ENCODE measurements at regions not wholly inside any gene's neighbourhood (a gene's known extent, or its start where the extent isn't known, plus 50 kb on each side); places are given as distances from the start of the nearest gene placed in this dataset.

- Histone ChIP-seq H3K27ac (ENCODE audit: low read length in 2 of 2) (no peak overlapping the region), H2AFZ (ENCODE audit: insufficient read depth, low read depth, low read length, poor library complexity, severe bottlenecking) (no peak overlapping the region), H3K27me3 (replicated peaks in 1 of 4; ENCODE audit: control extremely low read depth in 1 of 4, control insufficient read depth in 3 of 4, insufficient read depth in 4 of 4, low read length in 3 of 4) (peaks cover 0 to 12% (median 2%) of the 10 kb centered on the region in 4 experiments), H3K4me3 (ENCODE audit: control extremely low read depth in 1 of 5, extremely low read depth in 1 of 5, insufficient read depth in 1 of 5, low read depth in 2 of 5, low read length in 4 of 5) (no peak overlapping the region), H3K4me1 (ENCODE audit: control insufficient read depth in 2 of 2, insufficient read depth in 2 of 2, low read length in 2 of 2) (no peaks in the 10 kb centered on the region), H4K20me1 (ENCODE audit: control insufficient read depth, insufficient read depth, low read length, poor library complexity, severe bottlenecking) (no peaks in the 10 kb centered on the region), H3K9ac (ENCODE audit: low read length) (no peak overlapping the region), H3K9me3 (ENCODE audit: control extremely low read depth in 1 of 3, control insufficient read depth in 2 of 3, insufficient read depth in 1 of 3, low read length in 2 of 3) (no peaks in the 10 kb centered on the region), H3K36me3 (replicated peaks in 1 of 2; ENCODE audit: control extremely low read depth in 1 of 2, control insufficient read depth in 1 of 2, extremely low read depth in 1 of 2, insufficient read depth in 2 of 2, low read length in 1 of 2) (no peaks in the 10 kb centered on the region), H3K79me2 (ENCODE audit: control insufficient read depth, insufficient read depth, low read length) (no peaks in the 10 kb centered on the region), H3K4me2 (replicated peaks; ENCODE audit: low read depth, low read length, poor library complexity, severe bottlenecking) (no peak overlapping the region)
- Mint-ChIP-seq H3K4me3 (no peak overlapping the region), H3K4me1 (no peaks in the 10 kb centered on the region), H3K9me3 (ENCODE audit: insufficient read depth) (no peaks in the 10 kb centered on the region), H3K27ac (no peak overlapping the region), H3K27me3 (peaks cover 32% of the 10 kb centered on the region)
- ChIA-PET POLR2A (no interaction called here), CTCF (no interaction called here)
- 91% methylated on average over 7 of the region's 7 CpGs for WGBS (ENCODE audit: insufficient coverage)
- intact Hi-C loops (cut with micrococcal nuclease), result no loop called here
- ATAC-seq (ENCODE audit: low read depth) (no peak), DNase-seq (no peak)
- no peak for TF ChIP-seq CTCF (IDR thresholded peaks at IDR 0.05)
- TF ChIP-seq EZH2 (IDR thresholded peaks at IDR 0.05; ENCODE audit: borderline replicate concordance, insufficient read depth, low read depth, low read length, poor library complexity, severe bottlenecking), result no peak
These were observed 78.4 kb upstream of the UNC5B start for GRCh38 chr10:71133710-71134686.

GRCh38 chr10:71134732-71135211 lies 77.6 kb upstream of the UNC5B start:
- DNase-seq (no peak), ATAC-seq (ENCODE audit: low read depth) (no peak)
- ChIA-PET POLR2A (no interaction called here), CTCF (no interaction called here)
- Mint-ChIP-seq H3K4me3 (no peak overlapping the region), H3K4me1 (no peaks in the 10 kb centered on the region), H3K27me3 (peaks cover 30% of the 10 kb centered on the region), H3K27ac (no peak overlapping the region), H3K9me3 (ENCODE audit: insufficient read depth) (no peaks in the 10 kb centered on the region)
- H2AFZ ChIP-seq (ENCODE audit: insufficient read depth, low read depth, low read length, poor library complexity, severe bottlenecking), result no peak overlapping the region
- H3K4me2 ChIP-seq (replicated peaks; ENCODE audit: low read depth, low read length, poor library complexity, severe bottlenecking), result no peak overlapping the region
- H3K9ac ChIP-seq (ENCODE audit: low read length), result no peak overlapping the region
- no peaks in the 10 kb centered on the region for H3K9me3 ChIP-seq (ENCODE audit: control extremely low read depth in 1 of 3, control insufficient read depth in 2 of 3, insufficient read depth in 1 of 3, low read length in 2 of 3)
- TF ChIP-seq EZH2 (IDR thresholded peaks at IDR 0.05; ENCODE audit: borderline replicate concordance, insufficient read depth, low read depth, low read length, poor library complexity, severe bottlenecking), result no peak
- no peak for TF ChIP-seq CTCF (IDR thresholded peaks at IDR 0.05)
- H3K4me3 ChIP-seq (ENCODE audit: control extremely low read depth in 1 of 5, extremely low read depth in 1 of 5, insufficient read depth in 1 of 5, low read depth in 2 of 5, low read length in 4 of 5), result no peak overlapping the region
- H4K20me1 ChIP-seq (ENCODE audit: control insufficient read depth, insufficient read depth, low read length, poor library complexity, severe bottlenecking), result no peaks in the 10 kb centered on the region
- H3K79me2 ChIP-seq (ENCODE audit: control insufficient read depth, insufficient read depth, low read length), result no peaks in the 10 kb centered on the region
- H3K27me3 ChIP-seq (replicated peaks in 1 of 4; ENCODE audit: control extremely low read depth in 1 of 4, control insufficient read depth in 3 of 4, insufficient read depth in 4 of 4, low read length in 3 of 4), result peaks cover 0 to 12% (median 2%) of the 10 kb centered on the region in 4 experiments
- H3K27ac ChIP-seq (ENCODE audit: low read length in 2 of 2), result no peak overlapping the region
- 85% methylated on average over 4 of the region's 4 CpGs for WGBS (ENCODE audit: insufficient coverage)
- H3K36me3 ChIP-seq (replicated peaks in 1 of 2; ENCODE audit: control extremely low read depth in 1 of 2, control insufficient read depth in 1 of 2, extremely low read depth in 1 of 2, insufficient read depth in 2 of 2, low read length in 1 of 2), result no peaks in the 10 kb centered on the region
- intact Hi-C loops (cut with micrococcal nuclease), result no loop called here
- H3K4me1 ChIP-seq (ENCODE audit: control insufficient read depth in 2 of 2, insufficient read depth in 2 of 2, low read length in 2 of 2), result no peaks in the 10 kb centered on the region
